ENCODE measurements at regions not wholly inside any gene's neighbourhood (a gene's known extent, or its start where the extent isn't known, plus 50 kb on each side); places are given as distances from the start of the nearest gene placed in this dataset.

- no peak for TF ChIP-seq CTCF (IDR thresholded peaks at IDR 0.05)
- no peak for TF ChIP-seq TAF1 (IDR thresholded peaks at IDR 0.05; ENCODE audit: borderline replicate concordance, low read depth, low read length)
- TF ChIP-seq PBX3 (IDR thresholded peaks at IDR 0.05) = no peak
- TF ChIP-seq FOXM1 (IDR thresholded peaks at IDR 0.05; ENCODE audit: low read depth) = no peak
- no peak for TF ChIP-seq EZH2phosphoT487 (IDR thresholded peaks at IDR 0.05; ENCODE audit: borderline replicate concordance, low read depth)
- TF ChIP-seq ELF1 (IDR thresholded peaks at IDR 0.05) = no peak
- Histone ChIP-seq H3K4me2 (no peak overlapping the region), H3K27me3 (ENCODE audit: insufficient read depth) (no peaks in the 10 kb centered on the region), H3K36me3 (replicated peaks in 1 of 2; ENCODE audit: control insufficient read depth in 1 of 2, insufficient read depth in 2 of 2, low read length in 1 of 2) (no peaks in the 10 kb centered on the region), H2AFZ (ENCODE audit: low read depth) (no peak overlapping the region), H3F3A (replicated peaks; ENCODE audit: insufficient read depth) (no peaks in the 10 kb centered on the region), H3K4me1 (ENCODE audit: control insufficient read depth in 1 of 2, insufficient read depth in 2 of 2, low read depth in 1 of 2, low read length in 1 of 2) (no peaks in the 10 kb centered on the region), H3K27ac (ENCODE audit: low read depth in 2 of 2, low read length in 1 of 2) (no peak overlapping the region), H3K79me2 (ENCODE audit: insufficient read depth) (no peaks in the 10 kb centered on the region), H3K9me3 (no peaks in the 10 kb centered on the region), H4K20me1 (ENCODE audit: insufficient read depth) (no peaks in the 10 kb centered on the region), H3K9ac (no peak overlapping the region), H3K9me2 (no peaks in the 10 kb centered on the region), H3K4me3 (ENCODE audit: low read depth in 2 of 2, low read length in 1 of 2) (no peak overlapping the region)
- CTCF ChIA-PET = no interaction called here
- 15% methylated on average over 3 of the region's 3 CpGs for WGBS (ENCODE audit: low lambda C conversion rate)
- no peak for DNase-seq
- POLR2A ChIA-PET = no interaction called here
Measured at GRCh38 chr4:13097971-13098370, 386.2 kb downstream of the RAB28 start.

GRCh38 chr4:13095722-13096121 lies 388.4 kb downstream of the RAB28 start:
- Histone ChIP-seq H3K4me2 (no peak overlapping the region), H2AFZ (ENCODE audit: low read depth) (no peak overlapping the region), H3K36me3 (replicated peaks in 1 of 2; ENCODE audit: control insufficient read depth in 1 of 2, insufficient read depth in 2 of 2, low read length in 1 of 2) (no peaks in the 10 kb centered on the region), H3K4me3 (ENCODE audit: low read depth in 2 of 2, low read length in 1 of 2) (no peak overlapping the region), H3K27me3 (ENCODE audit: insufficient read depth) (no peaks in the 10 kb centered on the region), H3K9me2 (no peaks in the 10 kb centered on the region), H3F3A (replicated peaks; ENCODE audit: insufficient read depth) (no peaks in the 10 kb centered on the region), H3K79me2 (ENCODE audit: insufficient read depth) (no peaks in the 10 kb centered on the region), H3K9ac (no peak overlapping the region), H3K4me1 (ENCODE audit: control insufficient read depth in 1 of 2, insufficient read depth in 2 of 2, low read depth in 1 of 2, low read length in 1 of 2) (no peaks in the 10 kb centered on the region), H4K20me1 (ENCODE audit: insufficient read depth) (no peaks in the 10 kb centered on the region), H3K27ac (ENCODE audit: low read depth in 2 of 2, low read length in 1 of 2) (no peak overlapping the region), H3K9me3 (no peaks in the 10 kb centered on the region)
- DNase-seq = no peak
- WGBS (ENCODE audit: low lambda C conversion rate) = 0% methylated on average over 1 of the region's 1 CpG
- CTCF ChIA-PET = interaction anchor here (0.9 kb wide), 1 partner anchor 12 kb away, joined by 3 read pairs; no protein-coding TSS in a partner anchor
- POLR2A ChIA-PET = no interaction called here
- no peak for TF ChIP-seq ELF1 (IDR thresholded peaks at IDR 0.05)
- TF ChIP-seq USF2 (IDR thresholded peaks at IDR 0.05; ENCODE audit: borderline replicate concordance, low read depth, low read length) = no peak
- no peak for TF ChIP-seq CHD2 (IDR thresholded peaks at IDR 0.05; ENCODE audit: low read length, partially characterized antibody)
- TF ChIP-seq JUND (IDR thresholded peaks at IDR 0.05) = no peak
- no peak for TF ChIP-seq EP300 (IDR thresholded peaks at IDR 0.05; ENCODE audit: borderline replicate concordance in 1 of 2, low read depth in 1 of 2, low read length in 1 of 2)
- TF ChIP-seq TCF12 (IDR thresholded peaks at IDR 0.05) = no peak
- TF ChIP-seq NFIC (IDR thresholded peaks at IDR 0.05; ENCODE audit: borderline replicate concordance) = no peak
